ENCODE measurements at regions not wholly inside any gene's neighbourhood (a gene's known extent, or its start where the extent isn't known, plus 50 kb on each side); places are given as distances from the start of the nearest gene placed in this dataset.

DNA sequence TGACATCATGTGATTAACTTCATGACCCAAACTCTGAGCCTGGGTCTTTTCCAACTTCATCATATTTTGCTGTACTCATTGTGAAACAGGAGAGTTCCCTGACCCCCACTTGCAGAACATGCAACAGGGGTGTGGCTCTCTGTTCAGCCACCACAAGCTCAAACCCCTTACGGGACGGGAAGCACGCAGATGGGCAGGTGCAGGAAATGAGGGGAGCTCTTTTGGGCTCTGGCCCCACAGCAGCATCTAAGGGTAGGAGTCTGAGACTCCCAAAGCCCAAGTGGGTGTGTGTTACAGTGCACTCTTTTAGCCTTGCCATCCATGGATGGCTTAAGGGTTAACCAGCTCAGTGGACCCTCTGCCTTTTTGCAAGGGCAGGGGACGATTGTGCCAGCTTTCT, 599.5 kb upstream of the SMIM31 start:
- Histone ChIP-seq H3K27ac (ENCODE audit: low read depth, low read length, poor library complexity, severe bottlenecking) (no peak overlapping the region), H3K4me1 (ENCODE audit: insufficient read depth, low read length, poor library complexity, severe bottlenecking) (no peaks in the 10 kb centered on the region), H3K9me3 (ENCODE audit: low read length) (no peaks in the 10 kb centered on the region), H3K79me2 (ENCODE audit: insufficient read depth, low read depth, low read length) (no peaks in the 10 kb centered on the region), H3K9me2 (ENCODE audit: insufficient read depth, low read length) (no peaks in the 10 kb centered on the region), H3K36me3 (ENCODE audit: insufficient read depth, low read length) (no peaks in the 10 kb centered on the region), H3K4me3 (ENCODE audit: low read depth, low read length, poor library complexity, severe bottlenecking) (no peak overlapping the region), H4K20me1 (ENCODE audit: insufficient read depth, low read length) (no peaks in the 10 kb centered on the region), H3K4me2 (ENCODE audit: low read length) (no peak overlapping the region), H2AFZ (ENCODE audit: low read length) (no peak overlapping the region)
- CTCF ChIA-PET (ENCODE audit: unreplicated experiment): no interaction called here
- no TSS peak for BruUV-seq (replicated peaks)
- DNase-seq (ENCODE audit: low spot score): no peak
- no peak for TF ChIP-seq EZH2phosphoT487 (IDR thresholded peaks at IDR 0.05; ENCODE audit: borderline replicate concordance, low read depth, low read length)
- TF ChIP-seq, protein P1, sequence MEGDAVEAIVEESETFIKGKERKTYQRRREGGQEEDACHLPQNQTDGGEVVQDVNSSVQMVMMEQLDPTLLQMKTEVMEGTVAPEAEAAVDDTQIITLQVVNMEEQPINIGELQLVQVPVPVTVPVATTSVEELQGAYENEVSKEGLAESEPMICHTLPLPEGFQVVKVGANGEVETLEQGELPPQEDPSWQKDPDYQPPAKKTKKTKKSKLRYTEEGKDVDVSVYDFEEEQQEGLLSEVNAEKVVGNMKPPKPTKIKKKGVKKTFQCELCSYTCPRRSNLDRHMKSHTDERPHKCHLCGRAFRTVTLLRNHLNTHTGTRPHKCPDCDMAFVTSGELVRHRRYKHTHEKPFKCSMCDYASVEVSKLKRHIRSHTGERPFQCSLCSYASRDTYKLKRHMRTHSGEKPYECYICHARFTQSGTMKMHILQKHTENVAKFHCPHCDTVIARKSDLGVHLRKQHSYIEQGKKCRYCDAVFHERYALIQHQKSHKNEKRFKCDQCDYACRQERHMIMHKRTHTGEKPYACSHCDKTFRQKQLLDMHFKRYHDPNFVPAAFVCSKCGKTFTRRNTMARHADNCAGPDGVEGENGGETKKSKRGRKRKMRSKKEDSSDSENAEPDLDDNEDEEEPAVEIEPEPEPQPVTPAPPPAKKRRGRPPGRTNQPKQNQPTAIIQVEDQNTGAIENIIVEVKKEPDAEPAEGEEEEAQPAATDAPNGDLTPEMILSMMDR (conservative IDR thresholded peaks at IDR 0.05; ENCODE audit: low read length): no peak
- POLR2A ChIA-PET: no interaction called here
- intact Hi-C loops (cut with micrococcal nuclease; ENCODE audit: unreplicated experiment): no loop called here

DNA sequence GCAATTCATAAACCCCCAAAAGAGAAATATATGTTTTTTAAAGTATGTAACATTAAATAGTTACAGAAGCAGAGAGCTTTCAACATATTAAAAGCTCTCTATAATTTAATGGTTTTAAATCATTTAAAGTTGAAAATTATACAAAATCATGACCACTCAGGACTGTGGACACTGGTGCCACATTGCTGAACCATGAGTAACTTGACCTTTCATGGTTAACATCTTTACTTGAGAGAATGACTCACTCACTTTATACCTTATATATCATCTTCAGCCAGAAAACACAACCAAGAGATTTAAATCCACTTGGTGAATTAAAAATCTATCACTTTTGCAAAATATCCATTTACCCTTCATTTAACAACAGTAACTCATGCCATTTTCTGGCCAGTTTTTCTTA, 584.3 kb upstream of the SMIM31 start:
- DNase-seq (ENCODE audit: low spot score): no peak
- Histone ChIP-seq H3K4me2 (ENCODE audit: low read length) (no peak overlapping the region), H3K4me1 (ENCODE audit: insufficient read depth, low read length, poor library complexity, severe bottlenecking) (no peaks in the 10 kb centered on the region), H3K36me3 (ENCODE audit: insufficient read depth, low read length) (no peaks in the 10 kb centered on the region), H3K27ac (ENCODE audit: low read depth, low read length, poor library complexity, severe bottlenecking) (no peak overlapping the region), H3K79me2 (ENCODE audit: insufficient read depth, low read depth, low read length) (no peaks in the 10 kb centered on the region), H3K9me3 (ENCODE audit: low read length) (no peaks in the 10 kb centered on the region), H2AFZ (ENCODE audit: low read length) (no peak overlapping the region), H3K4me3 (ENCODE audit: low read depth, low read length, poor library complexity, severe bottlenecking) (no peak overlapping the region), H3K9me2 (ENCODE audit: insufficient read depth, low read length) (no peaks in the 10 kb centered on the region), H4K20me1 (ENCODE audit: insufficient read depth, low read length) (no peaks in the 10 kb centered on the region)
- ChIA-PET CTCF (ENCODE audit: unreplicated experiment) (no interaction called here), POLR2A (no interaction called here)
- TF ChIP-seq, protein P1 (conservative IDR thresholded peaks at IDR 0.05; ENCODE audit: low read length): no peak
- no TSS peak for BruUV-seq (replicated peaks)
- intact Hi-C loops (cut with micrococcal nuclease; ENCODE audit: unreplicated experiment): no loop called here

DNA sequence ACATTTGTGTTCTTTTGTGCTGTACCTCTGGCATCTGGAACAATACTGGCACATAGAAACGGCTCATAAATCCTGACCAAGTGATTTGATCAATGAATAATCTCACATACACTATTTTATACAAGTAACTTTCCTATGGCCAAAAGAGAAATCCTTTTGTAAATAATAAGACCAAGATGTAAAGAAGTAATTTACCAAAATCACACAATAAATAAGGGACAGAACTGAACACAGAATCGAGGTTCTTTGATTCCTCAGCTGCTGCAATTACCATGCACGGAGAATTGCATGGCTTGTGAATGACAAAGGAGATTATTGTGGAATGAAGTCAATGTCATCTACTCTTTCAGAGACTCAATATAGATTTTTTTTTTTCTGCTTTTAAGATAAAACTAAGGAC, 576.8 kb upstream of the SMIM31 start:
- Histone ChIP-seq H3K9me3 (ENCODE audit: low read length) (no peaks in the 10 kb centered on the region), H4K20me1 (ENCODE audit: insufficient read depth, low read length) (no peaks in the 10 kb centered on the region), H3K4me3 (ENCODE audit: low read depth, low read length, poor library complexity, severe bottlenecking) (no peak overlapping the region), H3K4me1 (ENCODE audit: insufficient read depth, low read length, poor library complexity, severe bottlenecking) (no peaks in the 10 kb centered on the region), H3K79me2 (ENCODE audit: insufficient read depth, low read depth, low read length) (no peaks in the 10 kb centered on the region), H2AFZ (ENCODE audit: low read length) (no peak overlapping the region), H3K36me3 (ENCODE audit: insufficient read depth, low read length) (no peaks in the 10 kb centered on the region), H3K9me2 (ENCODE audit: insufficient read depth, low read length) (no peaks in the 10 kb centered on the region), H3K27ac (ENCODE audit: low read depth, low read length, poor library complexity, severe bottlenecking) (no peak overlapping the region), H3K4me2 (ENCODE audit: low read length) (no peak overlapping the region)
- ChIA-PET POLR2A (interaction anchor here (0.5 kb wide), 1 partner anchor 37 kb away, joined by 4 read pairs; no protein-coding TSS in a partner anchor), CTCF (ENCODE audit: unreplicated experiment) (no interaction called here)
- TF ChIP-seq, protein P1 (conservative IDR thresholded peaks at IDR 0.05; ENCODE audit: low read length): no peak
- no peak for TF ChIP-seq EZH2phosphoT487 (IDR thresholded peaks at IDR 0.05; ENCODE audit: borderline replicate concordance, low read depth, low read length)
- no peak for DNase-seq (ENCODE audit: low spot score)
- intact Hi-C loops (cut with micrococcal nuclease; ENCODE audit: unreplicated experiment): no loop called here
- BruUV-seq (replicated peaks): no TSS peak

Data from OCI-LY7 (cell line).